Activated gamma-delta T cell (primary cell): ENCODE measurements at regions not wholly inside any gene's neighbourhood (a gene's known extent, or its start where the extent isn't known, plus 50 kb on each side); places are given as distances from the start of the nearest gene placed in this dataset.

Source experiments
- DNase-seq: peaks from one replicate; lab custom pipeline; 2025; lab: John Stamatoyannopoulos, UW

DNA sequence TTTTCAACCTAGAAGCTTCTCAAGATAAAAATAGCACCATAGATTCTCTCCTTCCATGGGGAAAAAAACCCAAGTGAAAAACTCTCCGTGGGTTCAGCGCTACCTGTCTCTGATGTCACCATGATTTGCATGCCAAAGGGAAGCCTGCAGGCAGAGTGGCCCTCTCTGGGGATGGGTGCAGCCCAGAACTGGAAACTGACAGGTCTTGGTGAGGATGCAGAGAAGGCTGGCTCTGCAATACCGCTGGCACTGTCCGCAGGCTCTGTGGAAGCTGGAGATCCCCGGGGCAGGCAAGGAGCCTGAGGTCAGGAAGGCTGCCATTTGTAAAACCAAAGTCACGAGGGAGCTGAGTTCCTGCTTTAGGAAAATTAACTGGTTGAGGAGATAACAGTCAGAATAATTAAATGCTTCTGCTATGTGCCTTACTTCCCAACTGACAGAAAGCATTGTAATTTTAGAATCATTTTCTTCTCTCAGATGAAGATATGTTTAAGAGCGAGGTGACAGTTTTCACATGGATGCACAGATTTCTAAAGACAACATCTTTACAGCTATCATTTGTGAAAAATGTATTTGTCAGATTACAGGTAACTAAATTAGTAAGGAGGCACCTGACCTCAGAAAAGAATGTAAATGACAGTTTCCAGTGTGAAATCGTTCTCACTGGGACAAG is 731.5 kb upstream of the FZD8 start:
- no peak for DNase-seq

DNA sequence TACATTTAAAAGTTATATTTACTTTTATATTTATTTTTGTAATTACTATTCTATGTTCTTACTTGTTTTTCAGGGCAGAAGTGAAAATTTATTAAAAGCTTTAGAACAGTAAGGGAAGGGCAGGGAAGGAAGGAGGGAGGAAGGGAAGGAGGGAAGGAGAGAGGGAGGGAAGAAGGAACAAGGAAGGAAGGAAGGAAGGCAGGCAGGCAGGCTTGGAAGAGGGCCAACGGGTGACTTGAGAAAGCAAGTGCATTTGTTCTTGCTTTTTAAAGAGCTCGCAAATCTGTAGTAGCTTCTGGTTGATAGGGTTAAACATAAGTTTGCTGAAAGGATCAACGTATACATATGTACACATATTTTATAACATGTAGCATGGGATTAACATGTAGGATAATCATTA is 725.3 kb upstream of the FZD8 start:
- DNase-seq, result no peak

DNA sequence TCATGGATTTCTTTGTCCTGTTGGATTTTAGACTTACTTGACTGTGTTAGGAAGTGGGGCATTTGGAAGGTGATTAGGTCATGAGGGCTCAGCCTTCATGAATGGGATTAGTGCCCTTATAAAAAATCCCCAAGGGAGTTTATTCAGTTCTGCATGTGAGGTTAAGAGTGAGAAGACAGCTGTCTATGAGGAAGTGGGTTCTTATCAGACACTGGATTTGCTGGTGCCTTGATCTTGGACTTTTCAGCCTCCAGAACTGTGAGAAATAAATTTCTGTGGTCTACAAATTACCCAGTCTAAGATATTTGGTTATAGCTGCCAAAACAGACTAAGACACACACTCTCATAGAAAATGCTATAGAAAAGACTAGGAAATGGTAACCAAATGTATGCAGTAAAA is 724.7 kb upstream of the FZD8 start:
- DNase-seq, result no peak

DNA sequence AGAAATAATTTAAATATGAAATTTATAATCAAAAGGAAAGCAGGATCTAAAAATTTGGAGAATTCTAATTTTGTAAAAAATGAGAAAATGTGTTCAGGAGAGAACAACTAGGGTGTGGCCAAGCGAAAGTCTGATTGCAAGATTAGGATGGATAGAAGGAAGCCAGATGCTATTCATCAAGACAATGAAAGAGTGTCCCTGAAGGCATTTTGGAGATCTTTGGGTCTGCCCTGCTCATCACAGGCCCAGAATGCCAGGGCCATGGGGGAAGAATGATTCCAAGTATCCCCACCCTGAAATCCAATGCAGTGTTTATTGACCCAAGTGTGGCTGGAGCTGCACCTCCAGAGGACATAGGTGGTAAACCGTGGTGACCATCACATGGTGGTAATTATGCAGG is 724.0 kb upstream of the FZD8 start:
- no peak for DNase-seq

DNA sequence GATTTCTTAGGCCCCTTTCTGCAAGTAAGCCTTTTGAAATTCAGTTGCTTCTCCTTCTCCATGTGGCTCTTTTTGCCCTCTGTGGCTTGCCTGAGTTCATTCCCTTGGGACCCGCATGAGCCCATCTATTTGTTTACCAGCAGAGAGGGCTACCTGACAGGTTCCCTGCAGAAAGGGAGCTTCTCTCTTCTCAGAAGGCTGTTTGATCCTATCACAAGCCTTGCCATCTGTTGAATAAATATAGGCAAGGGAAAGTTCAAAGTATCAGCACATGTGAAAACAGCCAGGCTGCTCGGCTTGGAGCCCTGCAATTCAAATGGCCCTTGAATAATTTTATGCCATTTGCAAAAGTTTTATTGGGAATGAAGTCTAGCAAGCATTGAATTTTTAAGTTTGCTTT is 720.2 kb upstream of the FZD8 start:
- DNase-seq, result no peak

DNA sequence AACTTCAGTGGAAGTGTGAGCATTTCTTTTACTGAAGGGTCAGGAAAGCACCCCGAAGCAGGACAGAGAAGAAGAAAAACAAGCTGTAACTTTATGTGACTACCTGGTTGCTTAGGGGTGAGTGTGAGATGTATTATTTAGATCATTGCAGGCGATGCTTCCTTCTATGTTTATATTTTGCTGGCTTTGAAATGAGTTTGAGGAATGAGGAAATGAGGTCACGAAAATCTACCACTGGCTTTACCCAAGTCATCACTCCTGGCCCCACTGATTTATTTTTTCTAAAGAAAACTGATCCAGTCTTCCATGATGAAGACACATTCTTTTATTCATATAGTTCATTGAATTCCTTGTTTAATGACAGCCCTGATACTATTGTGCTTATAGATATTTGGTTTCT is 716.6 kb upstream of the FZD8 start:
- DNase-seq, result no peak

DNA sequence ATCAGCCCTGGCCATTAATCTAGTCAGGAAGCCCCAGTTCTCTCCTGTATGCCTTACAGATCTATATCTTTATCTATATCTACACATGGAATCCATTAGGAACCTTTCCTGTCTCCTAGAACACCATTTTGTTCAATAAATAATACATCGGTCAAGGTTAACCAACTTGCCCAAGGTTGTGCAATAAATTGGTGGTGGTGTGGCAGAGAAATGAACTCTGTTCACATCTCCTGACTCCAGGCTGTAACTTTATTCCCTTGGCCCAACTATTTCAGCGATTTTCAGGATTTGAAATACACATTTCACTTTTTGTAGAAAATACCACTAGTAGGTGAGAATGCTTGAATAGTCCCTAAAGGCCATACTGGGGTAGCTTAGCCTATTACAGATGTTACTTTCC is 712.5 kb upstream of the FZD8 start:
- DNase-seq, result no peak

DNA sequence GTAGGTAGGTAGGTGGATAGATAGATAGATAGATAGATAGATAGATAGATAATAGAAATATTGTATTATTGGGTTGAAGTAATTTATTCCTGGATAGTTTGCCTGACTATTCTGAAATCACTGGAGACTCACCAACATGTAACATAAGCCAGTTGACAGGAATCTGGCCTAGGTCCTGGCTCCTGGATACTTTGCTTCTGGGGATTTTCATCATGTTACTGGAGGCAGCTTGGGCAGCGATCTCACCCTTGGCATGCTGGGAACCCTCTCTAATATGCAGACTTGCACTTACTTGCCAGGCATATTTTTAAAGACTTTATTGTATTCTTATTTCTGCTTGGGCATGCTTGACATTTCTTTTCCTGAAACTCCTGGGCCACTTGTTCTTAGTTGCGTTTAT is 709.1 kb upstream of the FZD8 start:
- DNase-seq, result no peak

DNA sequence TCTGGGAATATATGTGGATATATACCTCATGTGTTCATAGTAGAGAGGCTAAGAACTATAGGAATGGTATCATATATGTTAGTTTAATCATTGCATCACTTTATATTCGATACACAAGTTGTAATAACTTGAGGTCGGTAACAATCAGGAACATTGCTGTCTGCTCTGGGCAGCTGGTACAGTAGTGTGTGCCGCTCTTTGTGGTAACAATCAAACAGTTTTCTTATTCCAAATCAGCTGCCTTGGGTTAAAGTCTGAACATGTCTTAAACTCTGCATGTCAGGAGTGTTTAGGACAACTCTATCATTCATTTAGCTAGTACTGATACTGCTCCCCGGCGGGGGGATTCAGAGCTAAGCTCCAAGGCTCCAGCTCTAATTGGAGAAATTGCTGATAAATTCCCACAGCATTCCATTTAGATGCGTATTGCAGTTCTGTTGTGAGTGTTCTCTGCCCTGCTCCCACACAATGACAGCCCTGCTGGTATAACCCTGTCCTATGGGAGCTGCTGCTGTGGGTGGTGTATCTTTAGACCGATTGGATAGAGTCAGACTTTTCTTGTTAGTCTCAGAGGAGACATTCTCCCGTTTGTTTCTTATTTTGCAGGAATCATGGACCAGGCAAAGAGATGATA is 707.5 kb upstream of the FZD8 start:
- DNase-seq, result no peak

DNA sequence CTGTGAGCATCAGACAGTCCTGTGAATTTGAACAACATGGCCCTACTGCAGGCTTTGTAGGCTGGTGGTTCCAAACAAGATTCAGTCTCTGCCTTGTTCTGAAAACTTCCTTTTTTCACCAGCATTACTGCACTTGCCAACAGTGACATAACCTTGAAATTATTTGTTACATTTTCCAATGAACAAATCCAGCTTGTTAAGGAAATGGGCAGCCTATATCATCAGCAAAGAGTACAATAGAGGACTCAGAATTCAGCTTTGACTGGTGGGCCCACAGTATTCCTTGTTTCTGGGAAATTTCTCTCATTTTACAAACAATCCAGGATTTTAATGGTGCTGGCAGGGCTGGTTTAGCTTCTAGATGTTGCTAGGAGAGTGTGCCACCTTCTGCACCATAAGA is 703.7 kb upstream of the FZD8 start:
- no peak for DNase-seq

DNA sequence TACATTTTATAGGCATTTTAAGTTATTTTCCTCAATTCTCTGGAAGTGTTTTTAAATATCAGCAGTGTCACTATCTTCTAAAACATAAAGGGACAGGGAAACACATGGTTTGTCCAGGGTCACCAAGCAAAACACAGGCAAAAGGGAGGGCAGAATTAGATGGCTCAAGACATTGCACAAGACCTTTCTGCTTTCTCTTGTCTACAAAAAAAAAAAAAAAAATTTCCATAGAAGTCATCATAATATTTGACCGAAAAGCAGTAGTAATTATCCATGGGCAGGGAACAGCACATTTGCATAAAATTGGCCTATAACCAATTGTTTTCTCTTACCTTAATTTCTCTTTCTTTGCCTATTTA is 703.1 kb upstream of the FZD8 start:
- no peak for DNase-seq

DNA sequence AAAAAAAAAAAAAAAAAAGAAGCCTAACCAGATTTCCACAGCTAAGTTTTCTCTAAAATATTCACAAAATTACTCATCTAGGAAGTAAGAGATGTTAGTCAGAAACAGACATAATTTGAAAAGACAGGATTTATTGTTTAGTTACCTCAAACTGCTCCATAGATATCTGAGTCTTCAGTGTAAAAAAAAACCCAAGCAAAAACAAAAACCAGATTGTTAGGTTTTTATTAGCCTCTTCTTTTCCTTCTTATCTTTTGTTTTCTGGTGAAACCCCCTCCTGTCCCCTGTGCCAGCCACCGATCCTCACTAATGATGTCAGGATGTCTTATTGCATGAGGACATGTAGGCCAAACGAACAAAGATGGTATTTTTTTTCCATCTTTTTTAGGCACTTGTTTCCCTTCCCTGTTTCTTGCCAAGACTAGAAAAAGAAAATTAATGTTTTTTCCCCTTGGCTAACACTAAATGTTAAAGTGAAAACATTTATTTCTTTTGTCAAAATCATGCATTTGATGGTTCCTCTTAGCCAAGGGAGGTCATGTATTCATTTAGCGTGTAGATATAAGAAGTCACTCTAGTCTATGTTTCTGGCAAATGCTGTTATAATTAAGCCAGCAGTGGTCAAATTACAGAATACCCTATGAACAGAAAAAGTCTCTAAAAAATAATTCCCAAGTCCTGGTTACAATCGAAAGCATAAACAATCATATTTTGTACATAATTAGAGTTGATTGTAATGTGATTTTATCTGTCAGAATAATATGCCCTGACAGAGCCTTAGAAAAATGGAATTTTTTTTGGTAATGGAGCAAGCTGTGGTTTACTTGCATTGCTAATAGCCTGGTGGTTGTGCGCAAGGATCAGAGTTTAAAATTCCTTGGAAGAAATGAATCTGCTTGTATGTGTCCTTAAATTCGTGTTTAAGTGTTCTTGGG is 702.4 kb upstream of the FZD8 start:
- DNase-seq, result no peak

DNA sequence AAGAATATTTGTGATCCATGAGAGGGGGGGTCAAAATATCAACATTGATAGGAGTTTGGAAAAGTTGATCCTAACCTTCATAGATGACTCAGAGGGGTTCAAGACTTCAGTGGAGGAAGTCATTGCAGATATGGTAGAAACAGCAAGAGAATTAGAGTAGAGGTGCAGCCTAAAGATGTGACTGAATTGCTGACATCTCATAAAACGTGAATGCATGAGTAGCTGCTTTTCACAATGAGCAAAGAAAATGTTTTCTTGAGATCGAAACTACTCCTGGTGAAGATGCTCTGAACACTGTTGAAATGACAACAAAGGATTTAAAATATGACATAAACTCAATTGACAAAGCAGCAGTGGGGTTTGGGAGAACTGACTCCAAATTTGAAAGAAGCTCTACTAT is 700.7 kb upstream of the FZD8 start:
- DNase-seq, result no peak

DNA sequence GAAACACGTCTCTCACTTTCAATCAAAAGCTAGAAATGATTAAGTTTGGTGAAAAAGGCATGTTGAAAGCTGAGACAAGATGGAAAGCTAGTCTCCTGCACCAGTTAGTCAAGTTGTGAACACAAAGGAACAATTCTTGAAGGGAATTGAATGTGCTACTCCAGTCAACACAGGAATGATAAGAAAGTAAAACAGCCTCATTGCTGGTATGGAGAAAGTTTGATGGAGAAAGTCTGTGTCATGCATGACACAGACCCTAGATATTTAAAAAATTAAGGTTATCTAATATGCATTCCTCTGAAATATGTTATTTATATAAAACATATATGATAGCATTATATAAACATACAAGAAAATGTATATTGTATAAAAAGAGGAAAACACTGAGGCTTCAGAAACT is 699.4 kb upstream of the FZD8 start:
- no peak for DNase-seq

DNA sequence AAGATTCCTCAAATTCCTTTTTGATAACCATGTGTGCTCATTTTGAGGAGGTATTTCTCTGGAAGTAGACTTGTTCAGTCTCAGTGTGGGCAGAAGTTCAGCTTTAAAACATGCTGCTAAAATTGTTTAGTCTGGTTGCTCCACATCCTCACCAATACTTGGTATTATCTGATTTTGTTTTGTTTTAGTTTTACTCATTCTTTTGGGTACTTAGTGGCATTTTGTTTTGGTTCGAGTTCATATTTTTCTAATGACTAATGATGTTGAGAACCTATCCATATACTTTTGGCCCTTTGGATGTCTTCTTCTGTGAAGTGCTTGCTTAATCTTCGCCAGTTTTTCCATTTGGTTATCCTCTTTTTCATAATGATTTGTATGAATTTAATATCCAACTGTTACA is 694.2 kb upstream of the FZD8 start:
- no peak for DNase-seq

DNA sequence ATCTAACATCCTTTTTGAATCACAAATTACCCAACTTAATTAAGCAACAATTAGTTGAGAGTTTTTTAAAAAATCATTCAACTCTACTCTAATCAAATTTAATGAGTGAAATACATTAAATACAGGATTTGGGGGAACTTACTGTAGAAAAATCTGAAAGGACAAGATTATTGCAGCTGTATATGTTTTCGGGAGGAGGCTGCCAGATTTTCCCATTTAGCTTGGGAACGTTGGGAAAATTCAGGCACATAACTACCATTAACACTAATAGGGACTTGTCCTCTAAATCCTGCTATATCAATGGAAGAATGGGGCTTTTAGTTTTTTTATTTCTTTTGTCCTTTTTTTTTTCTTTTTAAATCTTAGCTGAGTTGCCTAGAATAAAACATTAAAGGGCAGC is 691.4 kb upstream of the FZD8 start:
- DNase-seq, result no peak

DNA sequence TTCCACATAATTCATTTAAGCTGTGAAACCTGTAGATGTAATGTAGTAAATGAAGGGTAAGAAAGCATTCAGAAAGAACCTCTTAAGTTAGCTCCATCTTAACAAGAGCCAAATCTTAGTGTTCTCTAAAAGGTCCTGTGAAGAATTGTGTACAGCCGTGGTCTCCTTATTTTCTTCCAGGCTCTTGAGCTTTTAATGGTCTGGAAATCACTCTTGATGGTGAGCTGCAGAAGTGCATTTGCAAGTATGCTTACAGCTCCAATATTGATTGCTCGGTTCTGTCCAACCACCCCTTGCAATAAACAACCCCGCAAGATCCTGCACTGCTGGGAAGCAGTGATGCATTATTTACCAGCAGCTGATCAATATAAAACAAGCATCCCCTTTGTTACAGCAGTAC is 690.8 kb upstream of the FZD8 start:
- DNase-seq, result no peak

DNA sequence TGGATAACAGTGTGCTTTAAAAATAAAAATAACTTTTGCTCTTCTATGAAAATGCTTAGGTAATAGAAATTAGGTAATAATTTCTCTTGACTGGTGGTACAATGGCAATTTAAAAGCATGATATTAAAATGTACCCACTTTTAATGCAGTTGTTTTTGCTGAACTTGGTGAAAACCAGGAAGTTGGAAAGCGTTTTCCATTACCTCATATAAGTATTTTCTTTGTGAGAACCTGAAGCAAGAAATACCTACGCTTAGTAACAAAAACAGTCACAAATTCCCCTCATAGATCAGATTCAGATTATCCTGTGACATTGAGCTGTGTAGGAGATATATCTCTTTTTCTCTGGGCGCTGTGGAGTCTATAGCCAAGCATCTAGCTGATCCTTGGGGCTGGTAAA is 689.0 kb upstream of the FZD8 start:
- no peak for DNase-seq

DNA sequence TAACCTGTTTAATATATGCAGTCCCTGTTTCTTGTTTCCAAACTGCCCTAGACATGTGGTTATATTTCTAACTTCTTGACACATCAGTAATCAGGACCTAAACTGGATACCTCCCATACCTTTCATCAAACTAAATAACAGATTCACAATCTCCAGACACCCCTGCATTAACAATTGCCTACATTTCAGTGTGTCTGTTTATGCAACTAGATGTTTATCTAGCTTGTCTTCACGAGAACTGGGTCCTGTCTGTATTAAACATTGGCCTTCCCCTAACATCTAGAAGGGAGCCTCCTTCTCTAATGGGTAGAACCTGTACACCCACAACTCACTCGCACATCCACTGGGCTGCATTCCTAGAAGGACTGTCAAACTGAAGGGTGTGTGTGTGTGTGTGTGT is 683.7 kb upstream of the FZD8 start:
- DNase-seq, result no peak

DNA sequence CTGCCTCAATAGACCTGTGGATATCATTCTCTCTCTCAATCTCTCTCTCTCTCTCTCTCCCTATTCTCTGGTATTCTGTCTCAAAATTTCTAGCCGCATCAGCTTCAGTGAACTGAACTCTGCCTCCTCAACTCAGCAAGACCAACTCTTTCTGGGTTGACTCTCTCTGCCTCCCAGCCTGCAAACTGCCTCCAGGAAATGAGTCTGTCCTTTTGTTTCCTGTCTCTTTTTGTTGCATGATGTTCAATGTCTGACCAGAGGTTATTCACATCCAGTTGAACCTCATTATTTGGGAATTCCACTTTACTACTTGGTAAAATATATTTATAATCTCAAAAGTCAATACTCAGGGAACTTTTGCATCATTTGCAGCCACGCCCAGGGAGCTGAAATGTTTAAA is 682.7 kb upstream of the FZD8 start:
- no peak for DNase-seq

DNA sequence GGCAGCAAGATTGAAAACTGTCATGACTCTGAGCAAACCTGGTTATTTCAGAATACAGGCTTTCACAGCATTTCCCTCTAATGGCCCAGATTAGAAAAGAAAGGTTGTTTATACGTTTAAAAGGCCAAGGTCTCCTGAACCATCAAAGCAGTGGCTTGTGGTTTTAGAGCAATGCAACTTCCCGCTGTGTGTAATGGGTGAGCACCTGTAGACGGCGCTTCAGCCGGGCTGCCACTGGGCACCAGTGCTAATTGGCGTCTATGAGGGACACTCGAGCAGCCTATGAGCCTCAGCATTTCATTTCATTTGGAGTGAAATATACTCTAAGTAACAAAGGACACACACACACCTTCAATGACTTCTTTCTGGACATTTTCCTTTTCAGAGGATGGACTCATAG is 671.0 kb upstream of the FZD8 start:
- DNase-seq, result no peak

DNA sequence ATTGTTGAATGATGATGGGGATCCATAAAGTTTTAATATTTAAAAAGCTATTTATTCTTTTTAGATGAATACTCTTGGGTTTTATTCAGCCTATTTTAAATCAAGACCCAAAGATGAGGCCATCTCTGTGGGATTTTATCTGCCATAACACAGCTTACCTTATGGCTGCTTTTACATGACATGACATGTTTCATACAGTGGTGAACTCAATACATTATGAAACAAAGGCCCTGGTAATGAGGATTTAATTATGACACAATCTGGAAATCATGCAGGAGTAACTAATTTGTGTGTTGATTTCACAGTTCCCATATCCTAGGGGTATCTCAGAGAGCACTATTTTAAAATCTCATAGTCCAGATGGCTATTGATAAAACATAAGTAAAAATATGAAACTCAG is 661.8 kb upstream of the FZD8 start:
- DNase-seq, result no peak

DNA sequence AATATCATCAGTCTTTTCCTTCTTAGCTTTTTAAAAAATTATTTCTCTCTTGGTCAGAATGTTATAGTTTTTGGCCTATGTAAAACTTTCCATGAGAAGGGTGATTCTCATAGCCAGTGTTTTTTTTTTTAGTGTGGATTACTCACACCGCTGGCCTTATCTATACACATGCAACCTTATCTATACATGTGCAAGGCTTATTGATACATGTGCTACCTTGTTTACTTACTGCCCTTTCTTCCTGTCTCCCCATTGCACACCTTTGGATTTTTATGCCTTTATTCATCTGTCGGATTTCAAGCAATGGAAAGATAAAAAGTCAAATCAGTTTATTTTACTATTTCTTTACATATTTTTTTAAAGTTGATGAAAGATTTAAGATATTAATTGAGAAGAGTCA is 660.0 kb upstream of the FZD8 start:
- no peak for DNase-seq
